GM19395 (cell line): ENCODE measurements at regions not wholly inside any gene's neighbourhood (a gene's known extent, or its start where the extent isn't known, plus 50 kb on each side); places are given as distances from the start of the nearest gene placed in this dataset.

Experiments used
- ATAC-seq: cut with Tn5 transposase; IDR thresholded peaks from one replicate; pipeline ENCODE4 v1.9.1; 2021; ENCODE audit warnings: mild to moderate bottlenecking, moderate library complexity; ENCODE audit not compliant: unreplicated experiment

DNA sequence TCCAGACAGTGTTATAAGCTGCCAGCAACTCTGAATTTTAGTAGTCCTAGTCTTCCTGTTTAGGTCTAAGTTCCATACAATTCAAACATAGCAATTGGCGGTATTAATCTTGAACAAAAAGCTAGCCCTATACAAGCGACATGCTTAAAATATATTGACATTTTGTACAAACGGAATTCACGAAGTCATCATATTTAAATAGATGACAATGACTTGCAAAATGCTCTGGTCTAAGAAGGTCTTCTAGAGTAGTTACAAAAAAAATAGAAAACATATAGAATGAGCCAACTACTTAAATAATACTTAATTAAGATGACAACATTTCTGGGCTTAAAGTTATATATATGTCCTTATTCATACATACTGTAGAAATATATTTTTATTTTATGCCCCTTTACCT, 446.6 kb downstream of the ANKRD7 start:
- ATAC-seq = no peak

- no peak for ATAC-seq
These were observed 460.3 kb downstream of the ANKRD7 start for GRCh38 chr7:118684796-118685195.

DNA sequence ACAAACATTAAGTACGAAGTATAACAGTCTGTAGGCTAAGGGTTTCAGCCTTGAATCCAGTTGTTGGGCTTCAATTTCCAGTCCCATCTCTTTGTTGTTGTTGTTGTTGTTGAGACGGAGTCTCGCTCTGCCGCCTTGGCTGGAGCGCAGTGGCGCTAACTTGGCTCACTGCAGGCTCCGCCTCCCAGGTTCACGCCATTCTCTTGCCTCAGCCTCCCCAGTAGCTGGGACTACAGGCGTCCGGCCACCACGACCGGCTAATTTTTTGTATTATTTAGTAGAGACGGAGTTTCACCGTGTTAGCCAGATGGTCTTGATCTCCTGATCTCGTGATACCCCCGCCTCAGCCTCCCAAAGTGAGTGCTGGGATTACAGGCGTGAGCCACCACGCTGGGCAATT, 464.9 kb downstream of the ANKRD7 start:
- no peak for ATAC-seq

DNA sequence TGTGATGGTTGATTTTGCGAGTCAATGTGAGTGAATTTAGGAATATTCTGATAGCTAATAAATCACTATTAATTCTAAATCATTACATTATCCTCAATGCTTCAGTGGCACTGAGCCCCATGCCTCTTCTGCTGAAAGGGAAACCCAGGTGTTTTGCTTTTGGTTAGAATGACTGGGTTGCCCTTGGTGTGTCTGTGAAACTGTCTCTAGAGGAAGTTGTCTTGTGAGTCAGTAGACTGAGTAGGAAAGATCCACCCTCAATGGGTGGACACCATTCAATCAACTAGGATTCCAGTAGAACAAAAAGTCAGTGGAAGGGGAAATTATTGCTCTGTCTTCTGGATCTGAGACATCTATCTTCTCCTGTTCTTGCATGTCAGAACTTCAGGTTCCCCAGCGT, 472.4 kb downstream of the ANKRD7 start:
- no peak for ATAC-seq

DNA sequence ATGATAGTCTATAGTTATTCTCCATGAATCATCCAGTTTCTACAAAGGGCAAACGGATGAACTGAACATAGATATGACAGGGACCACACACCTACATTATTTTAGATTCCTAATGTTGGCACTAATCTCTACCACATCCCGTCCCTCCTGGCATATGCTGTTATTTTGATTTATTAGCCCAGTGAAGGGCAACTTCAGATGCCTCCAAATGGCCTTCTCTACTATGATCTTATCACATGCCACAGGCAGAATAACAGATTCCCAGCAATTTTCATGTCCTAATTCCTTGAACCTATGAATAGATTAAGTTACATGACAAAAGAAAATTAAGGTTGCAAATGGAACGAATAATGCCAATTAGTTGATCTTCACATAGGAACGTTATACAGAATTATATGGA, 474.7 kb downstream of the ANKRD7 start:
- ATAC-seq = no peak

DNA sequence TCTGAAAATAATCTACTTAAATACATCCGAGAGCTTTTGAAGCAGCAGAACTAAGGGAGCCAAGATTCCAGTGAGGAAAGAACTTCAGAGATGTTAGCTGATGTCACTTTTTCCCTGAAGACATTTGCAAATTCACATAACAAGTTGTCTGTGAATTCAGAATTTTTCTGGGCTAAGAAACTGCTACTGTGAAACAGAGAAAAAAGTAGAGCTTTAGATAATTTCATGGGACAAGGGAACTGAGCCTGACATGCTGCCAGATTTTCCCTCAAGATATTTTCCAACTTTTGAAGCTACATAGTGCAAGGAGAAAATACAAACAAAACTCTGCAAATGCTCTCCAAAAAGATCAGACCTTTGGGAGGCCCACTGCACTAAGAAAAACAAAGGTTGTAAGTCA, 484.2 kb downstream of the ANKRD7 start:
- ATAC-seq = no peak

DNA sequence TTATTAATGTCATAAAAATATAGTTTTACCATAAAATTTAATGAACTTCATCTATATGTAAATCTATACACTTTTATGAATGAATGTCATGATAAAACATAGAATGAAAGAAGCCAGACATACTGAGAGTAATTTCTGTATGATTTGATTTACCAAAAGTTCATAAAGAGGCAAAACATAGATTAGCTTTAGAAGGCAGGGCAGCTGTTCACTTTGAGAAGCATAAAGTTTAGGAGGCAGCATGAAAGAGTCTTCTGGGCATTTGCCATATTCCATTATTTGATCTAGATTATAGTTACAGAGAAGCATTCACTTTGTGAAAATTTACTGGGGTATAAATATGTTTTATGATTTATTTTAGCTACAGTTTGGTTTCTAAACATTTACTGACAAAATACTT, 487.2 kb downstream of the ANKRD7 start:
- no peak for ATAC-seq

DNA sequence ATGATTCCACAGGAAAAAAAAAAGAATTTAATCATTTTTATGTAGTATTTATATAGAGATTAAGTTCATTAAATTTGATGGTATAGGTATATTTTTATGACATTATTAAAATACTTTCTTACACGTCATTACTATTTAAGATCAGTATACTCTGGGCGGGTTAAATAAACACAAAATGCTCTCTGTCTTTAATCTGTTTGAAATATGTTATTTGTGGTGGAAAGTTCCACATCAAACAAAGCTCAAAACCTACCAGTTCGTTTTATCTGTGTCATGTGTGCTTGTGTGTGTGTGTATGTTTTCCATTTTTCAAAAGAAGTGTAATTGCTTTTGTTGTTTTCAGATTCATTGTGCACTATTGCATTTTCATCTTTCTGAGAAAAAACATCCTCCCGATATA, 488.5 kb downstream of the ANKRD7 start:
- no peak for ATAC-seq

GRCh38 chr7:118720632-118721031, 496.1 kb downstream of the ANKRD7 start:
- no peak for ATAC-seq

DNA sequence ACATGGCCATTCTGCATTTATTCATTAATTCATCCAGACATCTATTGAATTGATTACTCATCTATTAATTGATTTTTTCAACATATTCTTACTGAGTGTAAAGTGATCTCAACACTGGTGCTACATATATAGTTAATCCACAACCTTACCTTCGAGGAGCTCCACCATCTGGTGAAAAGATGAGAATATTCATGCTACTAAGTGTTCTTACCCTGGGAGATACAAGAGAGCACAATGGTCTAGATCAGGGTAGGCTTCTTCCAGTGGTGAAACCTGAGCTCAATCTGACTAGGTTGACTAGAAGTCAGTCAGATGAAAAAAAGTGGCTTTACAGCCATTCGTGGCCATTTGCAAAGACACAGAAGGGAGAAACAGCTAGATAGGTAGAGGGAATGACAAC, 507.4 kb downstream of the ANKRD7 start:
- ATAC-seq = no peak

DNA sequence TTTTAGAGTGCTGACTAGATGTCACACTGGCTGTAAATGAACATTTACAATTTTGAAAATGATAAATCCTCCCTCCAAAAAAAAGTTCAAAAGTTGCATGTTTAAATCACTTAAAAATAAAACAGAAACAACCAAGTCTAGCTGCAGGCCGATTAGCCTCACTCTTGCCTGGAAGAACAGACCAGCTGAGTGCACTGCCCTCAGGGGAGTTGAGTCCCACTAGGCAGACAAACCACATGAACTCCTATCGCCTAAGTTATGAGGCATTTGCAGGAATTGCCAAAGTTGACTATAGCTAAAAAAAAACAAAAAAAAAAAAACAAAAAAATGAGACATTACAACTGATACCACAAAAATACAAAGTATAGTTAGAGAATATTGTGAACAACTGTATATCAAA, 510.0 kb downstream of the ANKRD7 start:
- ATAC-seq = no peak

DNA sequence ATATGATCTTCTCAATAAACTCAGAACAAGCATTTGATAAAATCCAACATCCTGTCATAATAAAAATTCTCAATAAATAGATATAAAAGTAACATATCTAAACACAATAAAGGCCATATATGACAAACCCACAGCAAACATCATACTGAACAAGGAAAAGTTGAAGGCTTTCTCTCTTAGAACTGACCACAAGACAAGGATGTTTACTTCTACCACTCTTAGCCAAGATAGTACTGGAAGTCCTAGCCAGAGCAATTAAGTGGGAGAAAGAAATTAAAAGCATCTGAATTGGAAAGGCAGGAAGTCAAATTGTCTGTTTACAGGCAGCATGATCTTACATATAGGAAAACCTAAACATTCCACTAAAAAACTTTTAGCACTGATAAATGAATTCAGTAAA, 510.9 kb downstream of the ANKRD7 start:
- no peak for ATAC-seq

GRCh38 chr7:118737935-118738334, 513.4 kb downstream of the ANKRD7 start:
- ATAC-seq = no peak

DNA sequence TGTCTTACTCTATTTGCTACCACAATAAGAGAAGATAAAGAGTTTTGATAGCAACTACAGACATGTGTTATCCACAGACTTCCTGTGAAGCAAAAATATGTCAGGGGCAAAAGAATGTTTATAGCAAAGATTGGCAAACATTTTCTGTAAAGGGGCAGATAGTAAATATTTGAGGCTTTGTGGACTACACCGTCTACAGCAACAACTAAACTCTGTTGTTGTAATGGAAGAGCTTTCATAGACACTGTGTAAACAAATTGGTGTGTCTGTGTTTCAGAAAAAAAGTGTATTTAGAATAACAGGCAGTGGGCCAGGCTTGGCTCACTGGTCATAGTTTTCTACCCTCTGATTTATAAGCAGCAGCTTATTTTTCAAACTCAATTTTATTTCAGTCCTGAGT, 521.4 kb downstream of the ANKRD7 start:
- no peak for ATAC-seq

- ATAC-seq = no peak
These were observed 523.0 kb downstream of the ANKRD7 start for GRCh38 chr7:118747473-118747872.

DNA sequence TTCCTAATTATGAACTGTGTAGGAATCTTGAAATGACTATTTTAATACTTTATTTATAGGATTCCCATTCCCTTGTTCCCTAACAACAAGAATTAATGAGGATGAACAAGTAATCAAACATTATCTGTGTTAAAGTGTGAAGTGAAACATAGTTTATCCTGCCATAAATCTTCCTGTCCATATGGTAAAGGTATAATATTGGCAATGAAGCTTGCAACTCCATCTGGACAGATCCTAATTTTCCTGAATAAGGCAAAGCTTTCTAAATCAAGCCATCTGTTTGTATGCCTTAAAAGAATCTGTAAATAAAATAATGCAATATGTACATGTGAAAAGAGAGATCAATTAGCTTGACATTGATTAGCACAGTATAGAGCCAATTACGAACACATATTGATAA, 529.0 kb downstream of the ANKRD7 start:
- no peak for ATAC-seq

DNA sequence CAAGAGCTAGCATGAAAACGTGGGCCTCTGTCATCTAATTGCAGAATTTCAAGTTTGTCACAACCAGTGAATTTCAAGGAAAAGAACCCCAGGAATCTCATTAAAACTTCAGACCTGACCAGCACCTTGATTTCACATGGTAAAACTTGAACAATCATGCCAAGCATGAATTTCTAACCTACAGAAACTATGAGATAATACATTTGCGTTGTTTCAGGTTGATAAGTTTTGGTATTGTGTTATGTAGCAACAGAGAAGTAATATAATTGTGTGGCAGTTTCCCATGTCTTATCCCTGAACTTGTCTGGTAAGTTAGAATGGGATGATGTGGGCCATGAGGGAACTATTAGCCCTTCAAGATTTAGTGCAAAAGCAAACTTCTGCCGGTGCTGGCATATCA, 530.1 kb downstream of the ANKRD7 start:
- no peak for ATAC-seq

DNA sequence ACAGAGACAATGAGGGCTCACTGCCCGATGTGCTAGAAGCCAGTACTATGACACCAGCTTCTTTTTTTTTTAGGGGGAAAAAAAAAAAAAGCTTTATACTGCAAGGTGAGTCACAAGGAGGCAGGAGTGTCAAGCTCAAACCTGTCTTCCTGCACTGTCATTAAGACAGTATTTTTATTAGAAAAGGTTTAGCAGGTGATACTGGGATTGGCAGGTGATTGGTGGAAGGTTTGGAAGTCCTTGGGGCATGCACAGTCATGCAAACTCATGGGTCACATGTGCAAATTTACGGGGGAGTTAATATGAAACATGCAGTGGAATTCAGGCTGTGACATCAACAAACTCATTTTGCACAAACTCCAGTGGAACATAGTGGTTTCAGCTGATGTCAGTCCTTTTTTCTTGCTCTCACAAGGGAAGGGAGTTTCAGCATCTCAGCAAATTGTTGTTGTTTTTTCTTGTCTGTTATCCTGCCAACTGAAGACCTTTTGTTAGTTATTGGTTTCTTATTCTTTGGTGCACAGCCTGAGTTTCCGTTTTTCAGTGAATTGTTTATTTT, 530.6 kb downstream of the ANKRD7 start:
- no peak for ATAC-seq

GRCh38 chr7:118757066-118757465, 532.6 kb downstream of the ANKRD7 start:
- no peak for ATAC-seq

GRCh38 chr7:118758582-118758981, 534.1 kb downstream of the ANKRD7 start:
- ATAC-seq = no peak

DNA sequence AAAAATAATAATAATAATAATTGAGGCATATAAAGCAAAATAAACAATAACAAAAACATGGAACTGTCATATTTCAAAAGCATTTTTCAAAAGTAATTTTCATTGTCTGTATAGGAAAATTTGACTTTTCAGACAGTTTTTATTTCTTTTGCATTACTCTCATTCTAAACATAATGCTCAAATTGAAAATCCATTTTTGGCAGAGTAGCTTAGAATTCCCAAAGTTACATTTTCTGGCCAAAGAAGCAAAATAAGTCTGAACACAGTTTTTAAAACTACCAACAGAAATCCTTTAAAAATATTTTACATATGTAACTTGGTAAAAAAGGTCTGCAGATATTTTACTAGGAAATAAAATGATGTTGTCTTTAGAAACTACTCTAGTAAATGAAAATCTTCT, 535.4 kb downstream of the ANKRD7 start:
- no peak for ATAC-seq

- ATAC-seq = no peak
These were observed 537.9 kb downstream of the ANKRD7 start for GRCh38 chr7:118762451-118762850.

GRCh38 chr7:118764221-118764620, 539.7 kb downstream of the ANKRD7 start:
- ATAC-seq = no peak

DNA sequence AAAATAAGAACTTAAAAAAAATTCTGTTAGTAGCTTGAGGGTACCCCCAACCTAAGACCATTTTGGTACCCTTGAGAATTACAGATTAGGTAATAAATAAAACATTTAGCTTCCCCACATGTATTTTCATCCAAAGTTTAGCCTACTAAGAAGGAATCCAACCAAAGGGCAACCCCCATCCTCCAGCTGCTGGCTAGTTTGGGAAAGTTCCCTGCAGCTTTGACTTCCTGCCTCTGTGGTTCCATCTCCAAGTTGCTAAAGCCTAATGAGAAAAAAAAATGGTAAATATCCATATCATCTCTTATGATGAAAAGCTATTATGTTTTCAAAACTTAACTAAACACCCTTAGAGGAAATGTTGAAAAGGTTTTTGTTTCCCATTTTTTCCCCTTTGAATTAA, 547.2 kb downstream of the ANKRD7 start:
- ATAC-seq = no peak
